H1 (cell line): ENCODE measurements at regions not wholly inside any gene's neighbourhood (a gene's known extent, or its start where the extent isn't known, plus 50 kb on each side); places are given as distances from the start of the nearest gene placed in this dataset.

Experiments
- HDAC2 ChIP-seq, 2 experiments: fragments of 300-600 bp in 1 of 2; sonication (generic) in 1 of 2; IDR thresholded peaks; 2 replicates each; pipeline ENCODE4 v1.6.1; 2011 to 2012; ENCODE audit warnings: low read depth in 2 of 2, low read length in 2 of 2, mild to moderate bottlenecking in 2 of 2, moderate library complexity in 2 of 2, borderline replicate concordance in 1 of 2, inconsistent platforms in 1 of 2
- RBBP5 ChIP-seq: IDR thresholded peaks from 2 replicates; pipeline ENCODE4 v1.7.1; 2012; ENCODE audit warnings: low read depth, mild to moderate bottlenecking, inconsistent platforms, low read length, moderate library complexity, borderline replicate concordance
- TCF12 ChIP-seq: IDR thresholded peaks from 2 replicates; pipeline ENCODE4 v1.6.1; 2011; ENCODE audit warnings: low read depth, mild to moderate bottlenecking, low read length
- TF ChIP-seq, protein P1 (sequence below): IDR thresholded peaks from 2 replicates; pipeline ENCODE4 v1.6.1; 2011; ENCODE audit warnings: low read depth, mild to moderate bottlenecking, low read length; ENCODE audit not compliant: insufficient read depth

DNA sequence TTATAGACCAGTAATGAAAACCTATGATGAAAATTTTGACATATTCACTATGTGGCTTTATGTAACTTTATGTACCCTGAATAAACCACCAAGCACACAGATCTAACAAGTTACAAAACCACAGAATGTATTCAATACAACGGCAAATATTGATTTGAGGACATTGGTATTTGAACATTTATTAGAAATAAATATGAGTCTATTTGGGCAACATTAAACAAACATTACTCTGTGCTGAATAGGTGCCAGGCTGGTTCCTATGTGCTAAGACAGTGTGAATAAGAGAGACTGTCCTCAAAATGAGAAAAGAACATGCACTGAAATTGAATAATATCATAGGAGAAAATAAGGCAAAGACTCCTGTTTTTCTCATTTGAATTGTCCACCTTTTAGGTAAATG, 1341.2 kb downstream of the PLA2G4A start (continued):
- TF ChIP-seq, protein P1, sequence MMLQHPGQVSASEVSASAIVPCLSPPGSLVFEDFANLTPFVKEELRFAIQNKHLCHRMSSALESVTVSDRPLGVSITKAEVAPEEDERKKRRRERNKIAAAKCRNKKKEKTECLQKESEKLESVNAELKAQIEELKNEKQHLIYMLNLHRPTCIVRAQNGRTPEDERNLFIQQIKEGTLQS = no peak
- TF ChIP-seq HDAC2 (IDR thresholded peaks at IDR 0.05; ENCODE audit: borderline replicate concordance in 1 of 2, low read depth in 2 of 2, low read length in 2 of 2) = no peak
- no peak for TF ChIP-seq TCF12
- no peak for TF ChIP-seq RBBP5
